Superior temporal gyrus (tissue), 1 donor: ENCODE measurements at regions not wholly inside any gene's neighbourhood (a gene's known extent, or its start where the extent isn't known, plus 50 kb on each side); places are given as distances from the start of the nearest gene placed in this dataset.

Source experiments
- DNase-seq: peaks from one replicate; pipeline ENCODE4 v3.0.0-alpha.2; 2016; ENCODE audit errors: extremely low spot score

- DNase-seq = no peak
These were observed 237.5 kb downstream of the TGFB2 start for GRCh38 chr1:218582646-218583045.

- DNase-seq = no peak
These were observed 239.5 kb downstream of the TGFB2 start for GRCh38 chr1:218584418-218585155.

- no peak for DNase-seq
These were observed 240.5 kb downstream of the TGFB2 start for GRCh38 chr1:218585511-218586184.

GRCh38 chr1:218587900-218588299 lies 242.8 kb downstream of the TGFB2 start:
- no peak for DNase-seq

- peak; percentile 36 for DNase-seq
These were observed 243.5 kb downstream of the TGFB2 start for GRCh38 chr1:218588540-218589172.

- no peak for DNase-seq
These were observed 244.4 kb downstream of the TGFB2 start for GRCh38 chr1:218589487-218589886.

- no peak for DNase-seq
These were observed 246.8 kb downstream of the TGFB2 start for GRCh38 chr1:218591966-218592365.

GRCh38 chr1:218592688-218593087 lies 247.6 kb downstream of the TGFB2 start:
- DNase-seq = no peak

GRCh38 chr1:218600968-218601367 lies 255.8 kb downstream of the TGFB2 start:
- no peak for DNase-seq

GRCh38 chr1:218604217-218604616 lies 259.1 kb downstream of the TGFB2 start:
- DNase-seq = no peak

GRCh38 chr1:218611916-218612585 lies 266.9 kb downstream of the TGFB2 start:
- no peak for DNase-seq

GRCh38 chr1:218613105-218613504 lies 268.0 kb downstream of the TGFB2 start:
- no peak for DNase-seq

GRCh38 chr1:218614031-218614430 lies 268.9 kb downstream of the TGFB2 start:
- no peak for DNase-seq

- no peak for DNase-seq
These were observed 271.5 kb downstream of the TGFB2 start for GRCh38 chr1:218616681-218617080.

- DNase-seq = no peak
These were observed 272.9 kb downstream of the TGFB2 start for GRCh38 chr1:218617986-218618385.

- DNase-seq = no peak
These were observed 275.8 kb downstream of the TGFB2 start for GRCh38 chr1:218620956-218621355.

- no peak for DNase-seq
These were observed 278.9 kb downstream of the TGFB2 start for GRCh38 chr1:218624052-218624451.

- no peak for DNase-seq
These were observed 280.3 kb downstream of the TGFB2 start for GRCh38 chr1:218625393-218625792.

GRCh38 chr1:218633238-218633988 lies 288.3 kb downstream of the TGFB2 start:
- DNase-seq = no peak

GRCh38 chr1:218634212-218634611 lies 289.1 kb downstream of the TGFB2 start:
- DNase-seq = no peak

- DNase-seq = no peak
These were observed 291.4 kb downstream of the TGFB2 start for GRCh38 chr1:218636548-218636947.

- DNase-seq = no peak
These were observed 295.0 kb downstream of the TGFB2 start for GRCh38 chr1:218640173-218640572.
